CD14-positive monocyte (primary cell): ENCODE measurements at regions not wholly inside any gene's neighbourhood (a gene's known extent, or its start where the extent isn't known, plus 50 kb on each side); places are given as distances from the start of the nearest gene placed in this dataset.

ENCODE experiments used
- DNase-seq, 3 donors: peaks; one replicate each; pipeline ENCODE4 v3.0.0-alpha.2; 2011 to 2022
- H2AFZ ChIP-seq: 2 replicates; pipeline ENCODE4 v1.6.0; 2012; ENCODE audit warnings: mild to moderate bottlenecking, low read depth, low read length, inconsistent platforms; ENCODE audit not compliant: insufficient read depth, poor library complexity, severe bottlenecking
- H3K27ac ChIP-seq, 2 donors: 1 replicate in 1 of 2; 2 replicates in 1 of 2; pipeline ENCODE4 v1.5.1; 2012 to 2013; ENCODE audit warnings: low read length in 2 of 2, control low read depth in 1 of 2, inconsistent platforms in 1 of 2, low read depth in 1 of 2, mild to moderate bottlenecking in 1 of 2
- H3K27me3 ChIP-seq, 2 donors: one replicate each; pipeline versions ENCODE4 v1.6.0 to v1.6.1; 2011 to 2013; ENCODE audit warnings: low read length in 2 of 2; ENCODE audit not compliant: control insufficient read depth in 2 of 2, insufficient read depth in 2 of 2
- H3K36me3 ChIP-seq, 2 donors: replicated peaks in 1 of 2; 1 replicate in 1 of 2; 2 replicates in 1 of 2; pipeline versions ENCODE4 v1.5.1 to v1.6.1; 2012 to 2013; ENCODE audit warnings: low read length in 2 of 2, control low read depth in 1 of 2, inconsistent platforms in 1 of 2, mild to moderate bottlenecking in 1 of 2; ENCODE audit not compliant: insufficient read depth in 2 of 2, control insufficient read depth in 1 of 2
- H3K4me1 ChIP-seq, 2 donors: 1 replicate in 1 of 2; 2 replicates in 1 of 2; pipeline versions ENCODE4 v1.5.1 to v1.6.1; 2012 to 2013; ENCODE audit warnings: low read length in 2 of 2, control low read depth in 1 of 2, inconsistent platforms in 1 of 2, mild to moderate bottlenecking in 1 of 2, moderate library complexity in 1 of 2; ENCODE audit not compliant: insufficient read depth in 2 of 2, control insufficient read depth in 1 of 2
- H3K4me2 ChIP-seq: replicated peaks from 2 replicates; pipeline ENCODE3; 2012; ENCODE audit warnings: low read length, moderate library complexity, mild to moderate bottlenecking; ENCODE audit not compliant: poor library complexity, severe bottlenecking; ENCODE audit errors: extremely low read depth
- H3K4me3 ChIP-seq, 3 experiments: fragments of 200-600 bp in 1 of 3; sonication (generic) in 1 of 3; replicated peaks in 1 of 3; 1 replicate in 2 of 3; 2 replicates in 1 of 3; pipeline ENCODE4 v1.5.1; 2011 to 2013; ENCODE audit warnings: low read length in 3 of 3, mild to moderate bottlenecking in 3 of 3, control low read depth in 2 of 3, low read depth in 2 of 3, inconsistent platforms in 1 of 3, moderate library complexity in 1 of 3
- H3K79me2 ChIP-seq: 2 replicates; pipeline ENCODE4 v1.6.0; 2012; ENCODE audit warnings: mild to moderate bottlenecking, control low read depth, inconsistent platforms, low read length, moderate library complexity; ENCODE audit not compliant: insufficient read depth
- H3K9ac ChIP-seq: 2 replicates; pipeline ENCODE4 v1.6.0; 2017; ENCODE audit warnings: low read length, mild to moderate bottlenecking; ENCODE audit not compliant: insufficient read depth, poor library complexity, severe bottlenecking
- H3K9me3 ChIP-seq, 2 donors: replicated peaks in 1 of 2; 1 replicate in 1 of 2; 2 replicates in 1 of 2; pipeline versions ENCODE4 v1.5.1 to v1.6.1; 2012 to 2013; ENCODE audit warnings: low read length in 2 of 2, control low read depth in 1 of 2; ENCODE audit not compliant: control insufficient read depth in 1 of 2, insufficient read depth in 1 of 2
- H4K20me1 ChIP-seq: 2 replicates; pipeline ENCODE4 v1.6.0; 2012; ENCODE audit warnings: mild to moderate bottlenecking, low read length, control low read depth, moderate library complexity; ENCODE audit not compliant: insufficient read depth
- H3K27ac Mint-ChIP-seq, 7 donors: one replicate each; pipeline ENCODE4 v1.8.0; 2020; ENCODE audit warnings: mild to moderate bottlenecking in 7 of 7, mixed read lengths in 7 of 7, moderate library complexity in 6 of 7, inconsistent platforms in 2 of 7
- H3K27me3 Mint-ChIP-seq, 3 donors: one replicate each; pipeline ENCODE4 v1.8.0; 2021 to 2022; ENCODE audit warnings: low read depth in 3 of 3, mild to moderate bottlenecking in 3 of 3, mixed read lengths in 3 of 3, moderate library complexity in 3 of 3, inconsistent platforms in 1 of 3
- H3K36me3 Mint-ChIP-seq, 2 donors: one replicate each; pipeline ENCODE4 v1.8.0; 2020; ENCODE audit warnings: mixed read lengths in 2 of 2, inconsistent platforms in 1 of 2, mild to moderate bottlenecking in 1 of 2
- H3K4me1 Mint-ChIP-seq: one replicate; pipeline ENCODE4 v1.8.0; 2020; ENCODE audit warnings: mild to moderate bottlenecking, mixed read lengths
- H3K4me3 Mint-ChIP-seq, 2 donors: one replicate each; pipeline ENCODE4 v1.8.0; 2020; ENCODE audit warnings: mild to moderate bottlenecking in 2 of 2, mixed read lengths in 2 of 2, moderate library complexity in 1 of 2
- H3K9me3 Mint-ChIP-seq, 7 donors: one replicate each; pipeline ENCODE4 v1.8.0; 2020 to 2022; ENCODE audit warnings: mixed read lengths in 7 of 7, mild to moderate bottlenecking in 6 of 7, moderate library complexity in 6 of 7, inconsistent platforms in 2 of 7
- CTCF ChIP-seq: fragments of 200-600 bp; IDR thresholded peaks from one replicate; pipeline ENCODE4 v1.8.0; 2022; ENCODE audit warnings: antibody characterized with exemption, mild to moderate bottlenecking
- WGBS: methylation state at CpG from one replicate; pipeline ENCODE4 v1.1.5; 2013; ENCODE audit warnings: missing lambda C conversion rate; ENCODE audit not compliant: insufficient coverage; 5-methylcytosine and 5-hydroxymethylcytosine counted together
- intact Hi-C, 2 donors: fragments of 100-400 bp; cut with micrococcal nuclease; formaldehyde crosslinking; loops; one replicate each; pipeline versions ENCODE4 v1.15.0 to v1.15.1; 2023

- TF ChIP-seq CTCF = no peak
- no peak for DNase-seq
- Histone ChIP-seq H3K27me3 (no peaks in the 10 kb centered on the region), H3K4me1 (no peaks in the 10 kb centered on the region), H3K79me2 (no peaks in the 10 kb centered on the region), H2AFZ (no peak overlapping the region), H3K9me3 (no peaks in the 10 kb centered on the region), H3K27ac (no peak overlapping the region), H3K36me3 (no peaks in the 10 kb centered on the region), H4K20me1 (no peaks in the 10 kb centered on the region), H3K4me3 (no peak overlapping the region), H3K4me2 (no peak overlapping the region), H3K9ac (no peak overlapping the region)
- Mint-ChIP-seq H3K4me1 (peaks cover 5% of the 10 kb centered on the region), H3K27me3 (peaks cover 9 to 16% (median 10%) of the 10 kb centered on the region in 3 donors), H3K9me3 (peaks cover 0 to 18% (median 6%) of the 10 kb centered on the region in 7 donors), H3K4me3 (no peak overlapping the region), H3K36me3 (no peaks in the 10 kb centered on the region), H3K27ac (no peak overlapping the region)
- WGBS = 94% methylated on average over 11 of the region's 18 CpGs
- intact Hi-C loops = no loop called here
Measured at GRCh38 chr20:58111310-58112016, 117.0 kb downstream of the ANKRD60 start.

DNA sequence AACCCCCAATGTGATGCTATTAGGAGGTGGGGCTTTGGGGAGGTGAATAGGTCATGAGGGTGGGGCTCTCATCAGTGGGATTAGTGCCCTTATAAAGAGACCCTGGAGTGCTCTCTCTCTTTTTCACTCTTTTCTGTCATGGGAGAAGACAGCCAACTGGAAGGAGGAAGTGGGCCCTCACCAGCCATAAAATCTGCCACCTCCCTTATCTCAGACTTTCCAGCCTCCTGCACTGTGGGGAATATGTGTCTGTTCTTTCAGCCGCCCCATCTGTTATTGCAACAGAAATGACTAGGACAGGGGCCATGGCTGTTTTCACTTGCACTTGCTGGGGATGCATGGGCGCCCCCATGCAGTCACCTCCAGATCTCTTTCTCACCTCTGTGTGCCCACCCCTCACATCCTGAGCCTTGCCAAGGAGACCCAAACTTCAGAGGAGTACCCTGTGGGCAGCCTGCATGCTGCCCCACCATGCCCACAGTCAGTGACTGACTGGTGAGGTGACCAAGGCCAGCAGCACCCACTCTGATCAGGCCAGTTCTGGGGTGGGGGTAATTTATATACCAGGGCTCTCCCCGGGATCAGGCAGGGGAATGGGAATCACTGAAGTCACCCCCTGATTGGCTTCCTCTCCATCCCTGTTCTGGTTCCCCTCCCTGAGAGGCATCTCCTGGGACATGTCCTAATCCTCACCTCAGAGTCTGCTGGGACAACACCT, 118.4 kb downstream of the ANKRD60 start:
- no peak overlapping the region for H3K4me3 Mint-ChIP-seq
- no peaks in the 10 kb centered on the region for H3K36me3 Mint-ChIP-seq
- no peak overlapping the region for H3K27ac Mint-ChIP-seq

More for the DNA sequence above, 118.4 kb downstream of the ANKRD60 start:
- Histone ChIP-seq H3K79me2 (no peaks in the 10 kb centered on the region), H3K9me3 (no peaks in the 10 kb centered on the region), H3K27me3 (no peaks in the 10 kb centered on the region), H3K27ac (no peak overlapping the region), H3K4me3 (no peak overlapping the region), H3K9ac (no peak overlapping the region), H3K36me3 (no peaks in the 10 kb centered on the region), H2AFZ (no peak overlapping the region), H3K4me2 (no peak overlapping the region), H3K4me1 (no peaks in the 10 kb centered on the region), H4K20me1 (no peaks in the 10 kb centered on the region)
- TF ChIP-seq CTCF = no peak
- DNase-seq = no peak
- peaks cover 0 to 18% (median 6%) of the 10 kb centered on the region in 7 donors for H3K9me3 Mint-ChIP-seq
- H3K4me1 Mint-ChIP-seq = peaks cover 5% of the 10 kb centered on the region
- H3K27me3 Mint-ChIP-seq = peaks cover 11 to 21% (median 13%) of the 10 kb centered on the region in 3 donors
- 100% methylated on average over 1 of the region's 3 CpGs for WGBS
- intact Hi-C loops = no loop called here
